Smooth muscle cell (in vitro differentiated cells): ENCODE measurements at regions not wholly inside any gene's neighbourhood (a gene's known extent, or its start where the extent isn't known, plus 50 kb on each side); places are given as distances from the start of the nearest gene placed in this dataset.

ENCODE experiments used
- DNase-seq: peaks from one replicate; lab custom pipeline; 2025; ENCODE audit not compliant: unreplicated experiment; lab: John Stamatoyannopoulos, UW
- H2AFZ ChIP-seq: fragments of 200-600 bp; sonication (generic); 2 replicates; pipeline ENCODE4 v1.6.0; 2016; ENCODE audit warnings: antibody characterized with exemption, low read depth, mild to moderate bottlenecking
- H3F3A ChIP-seq: fragments of 200-600 bp; sonication (generic); 2 replicates; pipeline ENCODE4 v1.6.0; 2017; ENCODE audit warnings: antibody characterized with exemption, low read depth
- H3K27ac ChIP-seq: fragments of 200-600 bp; sonication (generic); 2 replicates; pipeline ENCODE4 v1.5.1; 2016; ENCODE audit warnings: low read depth, mild to moderate bottlenecking
- H3K27me3 ChIP-seq: fragments of 200-600 bp; sonication (generic); 2 replicates; pipeline ENCODE4 v1.6.1; 2016; ENCODE audit warnings: low read depth, mild to moderate bottlenecking
- H3K36me3 ChIP-seq: fragments of 200-600 bp; sonication (generic); 2 replicates; pipeline ENCODE4 v1.5.1; 2016; ENCODE audit warnings: low read depth
- H3K4me1 ChIP-seq: fragments of 200-600 bp; sonication (generic); 2 replicates; pipeline ENCODE4 v1.5.1; 2016; ENCODE audit warnings: low read depth
- H3K4me2 ChIP-seq: fragments of 200-600 bp; sonication (generic); 2 replicates; pipeline ENCODE4 v1.6.0; 2016; ENCODE audit warnings: mild to moderate bottlenecking
- H3K4me3 ChIP-seq: fragments of 200-600 bp; sonication (generic); 2 replicates; pipeline ENCODE4 v1.5.1; 2016; ENCODE audit warnings: mild to moderate bottlenecking
- H3K79me2 ChIP-seq: fragments of 200-600 bp; sonication (generic); 2 replicates; pipeline ENCODE4 v1.6.0; 2016; ENCODE audit warnings: low read depth, mild to moderate bottlenecking
- H3K9ac ChIP-seq: fragments of 200-600 bp; sonication (generic); 2 replicates; pipeline ENCODE4 v1.6.0; 2016; ENCODE audit warnings: low read depth
- H3K9me3 ChIP-seq: fragments of 200-600 bp; sonication (generic); replicated peaks from 2 replicates; pipeline ENCODE4 v1.5.1; 2016; ENCODE audit warnings: low read depth
- H4K20me1 ChIP-seq: fragments of 200-600 bp; sonication (generic); 2 replicates; pipeline ENCODE4 v1.6.0; 2016; ENCODE audit warnings: low read depth
- CTCF ChIP-seq: fragments of 200-600 bp; sonication (generic); IDR thresholded peaks from 2 replicates; pipeline ENCODE4 v1.5.1; 2017; ENCODE audit warnings: borderline replicate concordance, mild to moderate bottlenecking, antibody characterized with exemption; ENCODE audit not compliant: insufficient read depth, poor library complexity, severe bottlenecking
- WGBS: methylation state at CpG from one replicate; pipeline ENCODE4 v1.1.7; 2016; ENCODE audit warnings: low lambda C conversion rate; 5-methylcytosine and 5-hydroxymethylcytosine counted together

GRCh38 chr2:184444217-184444616 is 154.1 kb upstream of the ZNF804A start:
- no peaks in the 10 kb centered on the region for H3F3A ChIP-seq
- H4K20me1 ChIP-seq: no peaks in the 10 kb centered on the region
- H3K9ac ChIP-seq: no peak overlapping the region
- no peaks in the 10 kb centered on the region for H3K4me1 ChIP-seq
- TF ChIP-seq CTCF: no peak
- H3K36me3 ChIP-seq: no peaks in the 10 kb centered on the region
- no peaks in the 10 kb centered on the region for H3K27me3 ChIP-seq
- H3K27ac ChIP-seq: no peak overlapping the region
- H3K9me3 ChIP-seq: no peaks in the 10 kb centered on the region
- no peak overlapping the region for H3K4me3 ChIP-seq
- no peaks in the 10 kb centered on the region for H3K79me2 ChIP-seq
- DNase-seq: no peak
- H2AFZ ChIP-seq: peak overlapping the region; percentile 29
- no peak overlapping the region for H3K4me2 ChIP-seq
- 66% methylated on average over 2 of the region's 2 CpGs for WGBS

- no peak for TF ChIP-seq CTCF
- WGBS: 90% methylated on average over 4 of the region's 4 CpGs
- Histone ChIP-seq H3K79me2 (no peaks in the 10 kb centered on the region), H3K4me3 (no peak overlapping the region), H3K4me1 (no peaks in the 10 kb centered on the region), H3K27me3 (no peaks in the 10 kb centered on the region), H4K20me1 (no peaks in the 10 kb centered on the region), H3K9ac (no peak overlapping the region), H2AFZ (no peak overlapping the region), H3K4me2 (no peak overlapping the region), H3K27ac (no peak overlapping the region), H3F3A (no peaks in the 10 kb centered on the region), H3K36me3 (no peaks in the 10 kb centered on the region), H3K9me3 (no peaks in the 10 kb centered on the region)
- no peak for DNase-seq
Measured at GRCh38 chr2:184444623-184445223, 153.6 kb upstream of the ZNF804A start.

DNA sequence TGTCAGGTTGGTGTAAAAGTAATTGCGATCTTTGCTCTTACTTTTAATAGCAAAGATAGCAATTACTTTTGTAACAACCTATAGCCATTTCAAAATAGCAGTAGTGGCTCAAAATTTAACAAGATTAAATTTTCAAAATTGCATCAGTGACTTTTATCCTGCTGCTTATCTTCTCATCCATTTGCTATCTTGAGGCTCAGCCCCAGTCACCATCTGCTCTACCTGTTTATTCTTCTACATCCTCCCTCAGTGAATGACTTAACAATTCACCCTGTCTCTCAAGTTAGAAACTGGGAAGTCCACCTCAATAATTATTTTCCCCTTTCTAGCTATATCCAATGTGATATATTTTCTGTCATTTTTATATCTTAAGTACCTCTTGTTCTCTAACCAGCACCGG is 148.6 kb upstream of the ZNF804A start:
- Histone ChIP-seq H3K79me2 (no peaks in the 10 kb centered on the region), H3K9me3 (no peaks in the 10 kb centered on the region), H3K4me2 (no peak overlapping the region), H3F3A (no peaks in the 10 kb centered on the region), H3K4me3 (no peak overlapping the region), H3K9ac (no peak overlapping the region), H3K27ac (no peak overlapping the region), H4K20me1 (no peaks in the 10 kb centered on the region), H3K4me1 (no peaks in the 10 kb centered on the region), H3K36me3 (no peaks in the 10 kb centered on the region), H3K27me3 (no peaks in the 10 kb centered on the region), H2AFZ (no peak overlapping the region)
- 97% methylated on average over 2 of the region's 2 CpGs for WGBS
- no peak for TF ChIP-seq CTCF
- no peak for DNase-seq

DNA sequence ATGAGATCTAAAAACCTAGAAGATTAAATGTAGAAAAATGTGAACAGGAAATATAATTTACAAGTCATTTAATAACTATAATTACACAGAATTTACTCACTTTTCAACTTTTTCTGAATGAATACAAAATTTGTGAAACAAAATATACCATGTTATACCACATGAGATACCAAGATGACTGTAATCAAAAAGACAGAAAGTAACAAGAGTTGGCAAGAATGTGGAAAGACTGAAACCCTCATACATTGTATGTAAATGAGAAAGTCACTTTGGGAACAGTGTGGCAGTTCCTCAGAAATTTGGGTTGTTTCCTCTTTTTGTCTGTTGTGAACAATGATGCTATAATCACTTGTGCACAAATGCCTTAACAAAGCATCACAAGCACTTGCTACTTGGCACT is 145.4 kb upstream of the ZNF804A start:
- no peaks in the 10 kb centered on the region for H3K79me2 ChIP-seq
- no peak overlapping the region for H3K9ac ChIP-seq
- no peaks in the 10 kb centered on the region for H3K4me1 ChIP-seq
- H3K27me3 ChIP-seq: no peaks in the 10 kb centered on the region
- no peaks in the 10 kb centered on the region for H3K36me3 ChIP-seq
- H2AFZ ChIP-seq: no peak overlapping the region
- H3K4me2 ChIP-seq: no peak overlapping the region
- H3K9me3 ChIP-seq: no peaks in the 10 kb centered on the region
- H3K27ac ChIP-seq: no peak overlapping the region
- TF ChIP-seq CTCF: no peak
- no peaks in the 10 kb centered on the region for H4K20me1 ChIP-seq
- no peak overlapping the region for H3K4me3 ChIP-seq
- H3F3A ChIP-seq: no peaks in the 10 kb centered on the region
- DNase-seq: no peak
